ENCODE measurements at regions not wholly inside any gene's neighbourhood (a gene's known extent, or its start where the extent isn't known, plus 50 kb on each side); places are given as distances from the start of the nearest gene placed in this dataset.

GRCh38 chr14:32009221-32009975, 67.7 kb upstream of the ARHGAP5 start:
- peaks cover 52% of the 10 kb centered on the region for H3K4me1 Mint-ChIP-seq (ENCODE audit: low read depth, unreplicated experiment)
- intact Hi-C loops (cut with micrococcal nuclease; ENCODE audit: unreplicated experiment): no loop called here
- CTCF ChIA-PET: no interaction called here

GRCh38 chr14:32009976-32010581, 67.0 kb upstream of the ARHGAP5 start:
- no peak overlapping the region for H3K4me3 ChIP-seq (ENCODE audit: low read depth, low read length)
- no TSS peak for BruUV-seq (replicated peaks)
- Mint-ChIP-seq H3K27ac (ENCODE audit: unreplicated experiment) (peak overlapping the region; percentile 40), H3K27me3 (ENCODE audit: insufficient read depth, unreplicated experiment) (no peaks in the 10 kb centered on the region), H3K4me3 (ENCODE audit: unreplicated experiment) (no peak overlapping the region), H3K36me3 (ENCODE audit: insufficient read depth, unreplicated experiment) (no peaks in the 10 kb centered on the region), H3K9me3 (ENCODE audit: unreplicated experiment) (no peaks in the 10 kb centered on the region), H3K4me1 (ENCODE audit: low read depth, unreplicated experiment) (peaks cover 52% of the 10 kb centered on the region)
- H3K36me3 ChIP-seq (ENCODE audit: control insufficient read depth, insufficient read depth, low read length): no peaks in the 10 kb centered on the region; the same call in 1 of the 2 replicates
- no peak for DNase-seq
- H3K4me1 ChIP-seq: peaks cover 59% of the 10 kb centered on the region
- intact Hi-C loops (cut with micrococcal nuclease; ENCODE audit: unreplicated experiment): loop anchor here (1.0 kb wide), 1 partner anchor 74 kb away; no protein-coding TSS in a partner anchor
- POLR2A ChIA-PET: interaction anchor here (0.6 to 1.8 kb wide), 2 partner anchors 44 to 66 kb away, joined by 4 read pairs; no protein-coding TSS in a partner anchor
- no peaks in the 10 kb centered on the region for H3K9me3 ChIP-seq
- TF ChIP-seq CTCF (IDR thresholded peaks at IDR 0.05; ENCODE audit: insufficient read depth in 1 of 2, low read depth in 1 of 2, low read length in 1 of 2, severe bottlenecking in 1 of 2, unreplicated experiment in 1 of 2): no peak
- CTCF ChIA-PET: interaction anchor here (1.5 kb wide), 1 partner anchor 64 kb away, joined by 3 read pairs; no protein-coding TSS in a partner anchor
- no peaks in the 10 kb centered on the region for H3K27me3 ChIP-seq (replicated peaks; ENCODE audit: control insufficient read depth, insufficient read depth, low read length)

More at GRCh38 chr14:32009221-32009975, 67.7 kb upstream of the ARHGAP5 start:
- Mint-ChIP-seq H3K36me3 (ENCODE audit: insufficient read depth, unreplicated experiment) (no peaks in the 10 kb centered on the region), H3K9me3 (ENCODE audit: unreplicated experiment) (no peaks in the 10 kb centered on the region), H3K27ac (ENCODE audit: unreplicated experiment) (peak overlapping the region; percentile 98), H3K4me3 (ENCODE audit: unreplicated experiment) (no peak overlapping the region), H3K27me3 (ENCODE audit: insufficient read depth, unreplicated experiment) (no peaks in the 10 kb centered on the region)
- H3K27me3 ChIP-seq (replicated peaks; ENCODE audit: control insufficient read depth, insufficient read depth, low read length): no peaks in the 10 kb centered on the region
- DNase-seq: no peak
- peaks cover 59% of the 10 kb centered on the region for H3K4me1 ChIP-seq
- POLR2A ChIA-PET: interaction anchor here (0.6 kb wide), 1 partner anchor 43 kb away, joined by 4 read pairs; no protein-coding TSS in a partner anchor
- no peak overlapping the region for H3K4me3 ChIP-seq (ENCODE audit: low read depth, low read length)
- no peak for TF ChIP-seq CTCF (IDR thresholded peaks at IDR 0.05; ENCODE audit: insufficient read depth in 1 of 2, low read depth in 1 of 2, low read length in 1 of 2, severe bottlenecking in 1 of 2, unreplicated experiment in 1 of 2)
- H3K36me3 ChIP-seq (ENCODE audit: control insufficient read depth, insufficient read depth, low read length): no peaks in the 10 kb centered on the region; the same call in 1 of the 2 replicates
- H3K9me3 ChIP-seq: no peaks in the 10 kb centered on the region
- BruUV-seq (replicated peaks): no TSS peak

GRCh38 chr14:32010604-32011125, 66.4 kb upstream of the ARHGAP5 start:
- intact Hi-C loops (cut with micrococcal nuclease; ENCODE audit: unreplicated experiment): loop anchor here (1.0 kb wide), 1 partner anchor 74 kb away; no protein-coding TSS in a partner anchor
- Mint-ChIP-seq H3K4me1 (ENCODE audit: low read depth, unreplicated experiment) (peaks cover 50% of the 10 kb centered on the region), H3K27me3 (ENCODE audit: insufficient read depth, unreplicated experiment) (no peaks in the 10 kb centered on the region), H3K4me3 (ENCODE audit: unreplicated experiment) (no peak overlapping the region), H3K36me3 (ENCODE audit: insufficient read depth, unreplicated experiment) (no peaks in the 10 kb centered on the region), H3K27ac (ENCODE audit: unreplicated experiment) (peak overlapping the region; percentile 40), H3K9me3 (ENCODE audit: unreplicated experiment) (no peaks in the 10 kb centered on the region)
- TF ChIP-seq CTCF (IDR thresholded peaks at IDR 0.05; ENCODE audit: insufficient read depth in 1 of 2, low read depth in 1 of 2, low read length in 1 of 2, severe bottlenecking in 1 of 2, unreplicated experiment in 1 of 2): no peak
- Histone ChIP-seq H3K4me1 (peaks cover 55% of the 10 kb centered on the region), H3K9me3 (no peaks in the 10 kb centered on the region), H3K27me3 (replicated peaks; ENCODE audit: control insufficient read depth, insufficient read depth, low read length) (no peaks in the 10 kb centered on the region), H3K36me3 (ENCODE audit: control insufficient read depth, insufficient read depth, low read length) (no peaks in the 10 kb centered on the region; the same call in 1 of the 2 replicates), H3K4me3 (ENCODE audit: low read depth, low read length) (no peak overlapping the region)
- ChIA-PET POLR2A (interaction anchor here (1.8 kb wide), 1 partner anchor 66 kb away, joined by 4 read pairs; no protein-coding TSS in a partner anchor), CTCF (interaction anchor here (1.5 kb wide), 1 partner anchor 63 kb away, joined by 3 read pairs; no protein-coding TSS in a partner anchor)
- DNase-seq: peak; percentile 52 to 55
- no TSS peak for BruUV-seq (replicated peaks)

Data from Caco-2 (cell line).